MM.1S (cell line): ENCODE measurements at regions not wholly inside any gene's neighbourhood (a gene's known extent, or its start where the extent isn't known, plus 50 kb on each side); places are given as distances from the start of the nearest gene placed in this dataset.

Source experiments
- DNase-seq: peaks from one replicate; pipeline ENCODE4 v3.0.0-alpha.2; 2015
- H2AFZ ChIP-seq: fragments of 300-600 bp; sonication (generic); 2 replicates; pipeline ENCODE4 v1.6.0; 2016; ENCODE audit warnings: antibody characterized with exemption, low read length
- H3F3A ChIP-seq: fragments of 300-600 bp; sonication (generic); 2 replicates; pipeline ENCODE4 v1.6.1; 2016; ENCODE audit warnings: mild to moderate bottlenecking, antibody characterized with exemption, low read length, moderate library complexity, mixed read lengths; ENCODE audit not compliant: insufficient read depth
- H3K27ac ChIP-seq: fragments of 300-600 bp; sonication (generic); 2 replicates; pipeline ENCODE4 v1.5.1; 2016; ENCODE audit warnings: mild to moderate bottlenecking, low read length
- H3K27me3 ChIP-seq: fragments of 300-600 bp; sonication (generic); replicated peaks from 2 replicates; pipeline ENCODE4 v1.6.0; 2016; ENCODE audit warnings: low read length; ENCODE audit not compliant: insufficient read depth
- H3K36me3 ChIP-seq: fragments of 300-600 bp; sonication (generic); replicated peaks from 2 replicates; pipeline ENCODE4 v1.6.1; 2016; ENCODE audit warnings: mild to moderate bottlenecking, low read length, mixed read lengths; ENCODE audit not compliant: insufficient read depth
- H3K4me1 ChIP-seq: fragments of 300-600 bp; sonication (generic); 2 replicates; pipeline ENCODE4 v1.6.1; 2016; ENCODE audit warnings: low read length, mixed read lengths
- H3K4me2 ChIP-seq: fragments of 300-600 bp; sonication (generic); 2 replicates; pipeline ENCODE4 v1.6.0; 2016; ENCODE audit warnings: low read depth, low read length
- H3K4me3 ChIP-seq: fragments of 300-600 bp; sonication (generic); 2 replicates; pipeline ENCODE4 v1.5.1; 2016; ENCODE audit warnings: low read length, mixed read lengths
- H3K79me2 ChIP-seq: fragments of 300-600 bp; sonication (generic); 2 replicates; pipeline ENCODE4 v1.6.1; 2016; ENCODE audit warnings: mixed run types, low read length, mixed read lengths
- H3K9ac ChIP-seq: fragments of 300-600 bp; sonication (generic); 2 replicates; pipeline ENCODE4 v1.6.1; 2016; ENCODE audit warnings: low read length, mixed read lengths
- H3K9me2 ChIP-seq: fragments of 300-600 bp; sonication (generic); replicated peaks from 2 replicates; pipeline ENCODE4 v1.6.1; 2016; ENCODE audit warnings: mild to moderate bottlenecking, low read length, mixed read lengths; ENCODE audit not compliant: insufficient read depth
- H3K9me3 ChIP-seq: fragments of 300-600 bp; sonication (generic); replicated peaks from 2 replicates; pipeline ENCODE4 v1.6.1; 2016; ENCODE audit warnings: mild to moderate bottlenecking, low read length, mixed read lengths; ENCODE audit not compliant: insufficient read depth
- H4K20me1 ChIP-seq: fragments of 300-600 bp; sonication (generic); 2 replicates; pipeline ENCODE4 v1.6.1; 2016; ENCODE audit warnings: mild to moderate bottlenecking, low read length, moderate library complexity, mixed read lengths; ENCODE audit not compliant: insufficient read depth
- CTCF ChIP-seq: fragments of 300-600 bp; sonication (generic); IDR thresholded peaks from 2 replicates; pipeline ENCODE4 v1.5.1; 2016; ENCODE audit warnings: antibody characterized with exemption, low read length, mixed read lengths
- EZH2 ChIP-seq: fragments of 300-600 bp; sonication (generic); optimal IDR thresholded peaks from 2 replicates; pipeline ENCODE3; 2017; ENCODE audit warnings: low read depth, mild to moderate bottlenecking, antibody characterized with exemption, low read length, mixed read lengths
- EZH2phosphoT487 ChIP-seq: fragments of 300-600 bp; sonication (generic); IDR thresholded peaks from 2 replicates; pipeline ENCODE4 v1.6.1; 2018; ENCODE audit warnings: antibody characterized with exemption, low read length

- H3K36me3 ChIP-seq: no peaks in the 10 kb centered on the region
- no peak overlapping the region for H3K9ac ChIP-seq
- H3K4me3 ChIP-seq: no peak overlapping the region
- H4K20me1 ChIP-seq: no peaks in the 10 kb centered on the region
- no peak overlapping the region for H3K4me2 ChIP-seq
- no peak overlapping the region for H2AFZ ChIP-seq
- no peaks in the 10 kb centered on the region for H3K27me3 ChIP-seq
- H3K9me2 ChIP-seq: no peaks in the 10 kb centered on the region
- TF ChIP-seq EZH2phosphoT487 (no peak), EZH2 (no peak), CTCF (no peak)
- no peaks in the 10 kb centered on the region for H3K9me3 ChIP-seq
- H3K4me1 ChIP-seq: no peaks in the 10 kb centered on the region
- H3K27ac ChIP-seq: no peak overlapping the region
- H3K79me2 ChIP-seq: no peaks in the 10 kb centered on the region
- no peak for DNase-seq
- no peaks in the 10 kb centered on the region for H3F3A ChIP-seq
Observed at GRCh38 chr2:78811955-78812610, 213.4 kb upstream of the REG3G start.

- no peak overlapping the region for H2AFZ ChIP-seq
- no peak for DNase-seq
- no peaks in the 10 kb centered on the region for H3K9me3 ChIP-seq
- H3F3A ChIP-seq: no peaks in the 10 kb centered on the region
- no peak overlapping the region for H3K27ac ChIP-seq
- no peak overlapping the region for H3K4me2 ChIP-seq
- H3K79me2 ChIP-seq: no peaks in the 10 kb centered on the region
- no peaks in the 10 kb centered on the region for H3K9me2 ChIP-seq
- H3K4me3 ChIP-seq: no peak overlapping the region
- no peaks in the 10 kb centered on the region for H3K36me3 ChIP-seq
- H4K20me1 ChIP-seq: no peaks in the 10 kb centered on the region
- no peaks in the 10 kb centered on the region for H3K4me1 ChIP-seq
- TF ChIP-seq CTCF (no peak), EZH2phosphoT487 (no peak), EZH2 (no peak)
- H3K9ac ChIP-seq: no peak overlapping the region
- no peaks in the 10 kb centered on the region for H3K27me3 ChIP-seq
Observed at GRCh38 chr2:78814331-78814986, 211.0 kb upstream of the REG3G start.

- no peak overlapping the region for H2AFZ ChIP-seq
Observed at GRCh38 chr2:78817430-78817829, 208.1 kb upstream of the REG3G start.

More at GRCh38 chr2:78817430-78817829, 208.1 kb upstream of the REG3G start:
- no peaks in the 10 kb centered on the region for H3K27me3 ChIP-seq
- H3K79me2 ChIP-seq: no peaks in the 10 kb centered on the region
- no peaks in the 10 kb centered on the region for H3K9me2 ChIP-seq
- H3F3A ChIP-seq: no peaks in the 10 kb centered on the region
- TF ChIP-seq EZH2phosphoT487 (no peak), CTCF (no peak), EZH2 (no peak)
- no peaks in the 10 kb centered on the region for H3K9me3 ChIP-seq
- no peaks in the 10 kb centered on the region for H3K4me1 ChIP-seq
- no peaks in the 10 kb centered on the region for H4K20me1 ChIP-seq
- no peak overlapping the region for H3K27ac ChIP-seq
- H3K36me3 ChIP-seq: no peaks in the 10 kb centered on the region
- no peak overlapping the region for H3K4me2 ChIP-seq
- DNase-seq: no peak
- no peak overlapping the region for H3K4me3 ChIP-seq
- no peak overlapping the region for H3K9ac ChIP-seq
